HepG2 (cell line): ENCODE measurements at regions not wholly inside any gene's neighbourhood (a gene's known extent, or its start where the extent isn't known, plus 50 kb on each side); places are given as distances from the start of the nearest gene placed in this dataset.
A peak's percentile ranks its signal among the peaks of the same experiment; 100 is the strongest.

Experiments used
- ATAC-seq: fragments of 200-7000 bp; cut with Tn5 transposase; 3 replicates; pipeline ENCODE4 v1.9.1; 2020; ENCODE audit warnings: mild to moderate bottlenecking, moderate library complexity
- BruUV-seq: library from RNA; stranded (reverse); fragments of 400-500 nt; replicated peaks from 2 replicates; lab custom pipeline; 2021; lab: Mats Ljungman, UMichigan
- CTCF ChIA-PET: fragments of 300-600 bp; formaldehyde crosslinking; extraction: SDS; loops from one replicate; lab custom pipeline; 2021; ENCODE audit warnings: low total read pairs, inconsistent platforms, low intra/inter-chr PET ratio; lab: Yijun Ruan, JAX
- POLR2A ChIA-PET: fragments of 350-600 bp; sonication (Branson Sonifier 250); formaldehyde crosslinking; loops from one replicate; lab custom pipeline; 2020; ENCODE audit warnings: antibody characterized with exemption, inconsistent platforms; lab: Yijun Ruan, JAX
- DNase-seq: peaks from one replicate; pipeline ENCODE4 v3.0.0-alpha.2; 2015; ENCODE audit warnings: low spot score
- FAIRE-seq: peaks from 3 replicates; lab custom pipeline; 2011; peaks lifted over from hg19 to GRCh38; lab: Jason Lieb, UNC
- H2AFZ ChIP-seq: one replicate; pipeline ENCODE4 v1.6.1; 2011; ENCODE audit warnings: low read length, inconsistent platforms
- H3K27ac ChIP-seq: fragments of 300-600 bp; 3 replicates; pipeline ENCODE4 v1.8.0; 2011; ENCODE audit warnings: mixed run types, mild to moderate bottlenecking, mixed read lengths, low read length, inconsistent platforms; ENCODE audit not compliant: insufficient read depth; ENCODE audit errors: extremely low read length
- H3K27me3 ChIP-seq, 2 experiments: fragments of 200-600 bp in 1 of 2; 2 replicates in 1 of 2; 3 replicates in 1 of 2; pipeline versions ENCODE4 v1.6.0 to v1.8.0; 2011; ENCODE audit warnings: low read length in 2 of 2, mild to moderate bottlenecking in 2 of 2, moderate library complexity in 2 of 2, inconsistent platforms in 1 of 2; ENCODE audit not compliant: insufficient read depth in 2 of 2, control insufficient read depth in 1 of 2
- H3K36me3 ChIP-seq, 2 experiments: fragments of 200-600 bp in 1 of 2; replicated peaks in 1 of 2; 2 replicates in 1 of 2; 3 replicates in 1 of 2; pipeline versions ENCODE4 v1.5.1 to v1.8.0; 2011; ENCODE audit warnings: low read length in 2 of 2, inconsistent platforms in 1 of 2; ENCODE audit not compliant: insufficient read depth in 2 of 2, control insufficient read depth in 1 of 2
- H3K4me1 ChIP-seq: 2 replicates; pipeline ENCODE4 v1.5.1; 2012; ENCODE audit warnings: low read length, inconsistent platforms; ENCODE audit not compliant: insufficient read depth
- H3K4me2 ChIP-seq: 2 replicates; pipeline ENCODE4 v1.6.0; 2011; ENCODE audit warnings: low read depth, low read length, inconsistent platforms
- H3K4me3 ChIP-seq, 3 experiments: fragments of 200-600 bp in 1 of 3; sonication (generic), shearing (Covaris generic) in 1 of 3; replicated peaks in 1 of 3; 2 replicates each; pipeline ENCODE4 v1.5.1; 2011 to 2016; ENCODE audit warnings: low read length in 3 of 3, inconsistent platforms in 2 of 3, low read depth in 2 of 3, mild to moderate bottlenecking in 2 of 3, control low read depth in 1 of 3, mixed read lengths in 1 of 3; ENCODE audit not compliant: insufficient read depth in 1 of 3
- H3K79me2 ChIP-seq: one replicate; pipeline ENCODE4 v1.6.1; 2011; ENCODE audit warnings: low read length, inconsistent platforms; ENCODE audit not compliant: insufficient read depth
- H3K9ac ChIP-seq: 2 replicates; pipeline ENCODE4 v1.6.0; 2011; ENCODE audit warnings: mild to moderate bottlenecking, low read depth, low read length, inconsistent platforms; ENCODE audit not compliant: insufficient read depth
- H3K9me3 ChIP-seq: 2 replicates; pipeline ENCODE4 v1.5.1; 2012; ENCODE audit warnings: mild to moderate bottlenecking, low read length
- H4K20me1 ChIP-seq: 2 replicates; pipeline ENCODE4 v1.6.0; 2011; ENCODE audit warnings: inconsistent platforms, mild to moderate bottlenecking, low read length, moderate library complexity; ENCODE audit not compliant: insufficient read depth
- ATF4 ChIP-seq, 2 experiments: fragments of 450-650 bp in 1 of 2; sonication (generic) in 1 of 2; formaldehyde crosslinking; IDR thresholded peaks; 2 replicates each; pipeline versions ENCODE4 v1.5.0 to v1.8.0; 2020 to 2022; ENCODE audit warnings: mild to moderate bottlenecking in 1 of 2, missing genetic modification reagents in 1 of 2
- CEBPB ChIP-seq: IDR thresholded peaks from 2 replicates; pipeline ENCODE4 v1.6.1; 2011; ENCODE audit warnings: low read depth, low read length, improper control_type of control experiment, borderline replicate concordance
- ISL2 ChIP-seq: sonication (generic); formaldehyde crosslinking; IDR thresholded peaks from 2 replicates; pipeline ENCODE4 v1.5.0; 2020; ENCODE audit warnings: missing genetic modification reagents
- ZBTB39 ChIP-seq: sonication (generic); formaldehyde crosslinking; IDR thresholded peaks from 2 replicates; pipeline ENCODE4 v1.5.0; 2020; ENCODE audit warnings: missing genetic modification reagents
- ZBTB44 ChIP-seq: sonication (generic); formaldehyde crosslinking; IDR thresholded peaks from 2 replicates; pipeline ENCODE4 v1.4.0; 2020; ENCODE audit warnings: missing genetic modification reagents
- ZNF552 ChIP-seq: sonication (generic); formaldehyde crosslinking; IDR thresholded peaks from 2 replicates; pipeline ENCODE4 v1.9.0; 2022; ENCODE audit warnings: missing genetic modification reagents, mild to moderate bottlenecking, borderline replicate concordance
- ZNF557 ChIP-seq: sonication (generic); formaldehyde crosslinking; IDR thresholded peaks from 2 replicates; pipeline ENCODE4 v1.4.0; 2020; ENCODE audit warnings: missing genetic modification reagents
- ZXDC ChIP-seq: sonication (generic); formaldehyde crosslinking; IDR thresholded peaks from 2 replicates; pipeline ENCODE4 v1.5.0; 2020; ENCODE audit warnings: mild to moderate bottlenecking, missing genetic modification reagents
- in situ Hi-C: cut with HindIII; loops from 2 replicates; pipeline ENCODE4 v1.10.0; 2017; ENCODE audit warnings: low pct_unique_long_range_greater_than_20kb; ENCODE audit not compliant: extremely low pct_ligation_motif_present
- intact Hi-C: fragments of 100-400 bp; cut with micrococcal nuclease; formaldehyde crosslinking; loops from one replicate; pipeline ENCODE4 v1.10.0; 2022; ENCODE audit not compliant: unreplicated experiment

- TF ChIP-seq ZBTB44 (CRISPR knock-in tag) (no peak), ZNF557 (no peak)
Measured at GRCh38 chr7:115840702-115841101, 189.9 kb downstream of the TFEC start (continued).

GRCh38 chr7:115838829-115839228 lies 191.7 kb downstream of the TFEC start:
- in situ Hi-C loops: no loop called here
- TF ChIP-seq ZXDC (CRISPR knock-in tag) (no peak), ZBTB39 (CRISPR knock-in tag) (no peak), ATF4 (CRISPR knock-in tag; IDR thresholded peaks at IDR 0.05) (peak in 1 of 2 experiments; percentile 40; a peak in 1 of 4 replicates), CEBPB (peak; percentile 66; the same call in 1 of the 2 replicates), ISL2 (CRISPR knock-in tag) (no peak), ZNF552 (CRISPR knock-in tag) (no peak)
- H4K20me1 ChIP-seq: no peaks in the 10 kb centered on the region
- H3K36me3 ChIP-seq: no peaks in the 10 kb centered on the region
- no peak for DNase-seq
- H2AFZ ChIP-seq: no peak overlapping the region
- H3K9ac ChIP-seq: no peak overlapping the region
- no peaks in the 10 kb centered on the region for H3K27me3 ChIP-seq
- intact Hi-C loops: no loop called here
- H3K79me2 ChIP-seq: no peaks in the 10 kb centered on the region
- H3K4me1 ChIP-seq: no peaks in the 10 kb centered on the region
- ATAC-seq: no peak
- H3K9me3 ChIP-seq: no peaks in the 10 kb centered on the region
- ChIA-PET POLR2A (no interaction called here), CTCF (no interaction called here)
- FAIRE-seq: no peak
- H3K27ac ChIP-seq: no peak overlapping the region
- BruUV-seq: no TSS peak
- H3K4me3 ChIP-seq: no peak overlapping the region
- H3K4me2 ChIP-seq: no peak overlapping the region
